Astrocyte (in vitro differentiated cells and primary cell): ENCODE measurements at regions not wholly inside any gene's neighbourhood (a gene's known extent, or its start where the extent isn't known, plus 50 kb on each side); places are given as distances from the start of the nearest gene placed in this dataset.
"Not testable (repeated sequence)": the region's sequence is repeated elsewhere in the genome, so short reads cannot be mapped to it uniquely, and the experiment has no call there.

Experiments
- CTCF ChIP-seq: IDR thresholded peaks from 2 replicates; pipeline ENCODE4 v1.5.1; 2011; ENCODE audit warnings: low read depth, mild to moderate bottlenecking, inconsistent platforms, low read length, moderate library complexity; ENCODE audit not compliant: insufficient read depth
- EZH2 ChIP-seq: IDR thresholded peaks from 2 replicates; pipeline ENCODE4 v1.6.1; 2012; ENCODE audit warnings: mild to moderate bottlenecking, low read length, inconsistent platforms; ENCODE audit not compliant: insufficient read depth

GRCh38 chr1:866631-867299 is 57.0 kb upstream of the SAMD11 start:
- not testable (repeated sequence) for TF ChIP-seq EZH2, CTCF
